ENCODE measurements at regions not wholly inside any gene's neighbourhood (a gene's known extent, or its start where the extent isn't known, plus 50 kb on each side); places are given as distances from the start of the nearest gene placed in this dataset.

- TF ChIP-seq ZNF219 (CRISPR knock-in tag; IDR thresholded peaks at IDR 0.05; ENCODE audit: borderline replicate concordance) (no peak), E2F1 (CRISPR knock-in tag; IDR thresholded peaks at IDR 0.05) (no peak), TEAD1 (CRISPR knock-in tag; IDR thresholded peaks at IDR 0.05) (no peak), CTCF (IDR thresholded peaks at IDR 0.05) (no peak), JAZF1 (CRISPR knock-in tag; IDR thresholded peaks at IDR 0.05) (no peak), ZNF281 (CRISPR knock-in tag; IDR thresholded peaks at IDR 0.05) (no peak), FOXJ3 (CRISPR knock-in tag; IDR thresholded peaks at IDR 0.05; ENCODE audit: borderline replicate concordance) (no peak)
Measured at GRCh38 chr14:94827711-94828447, 58.0 kb upstream of the GSC start (continued).

GRCh38 chr14:94826774-94827173 is 56.9 kb upstream of the GSC start:
- H3K4me1 Mint-ChIP-seq, result no peaks in the 10 kb centered on the region; the same call in 1 of the 2 replicates
- CTCF ChIA-PET, result no interaction called here
- no peak for DNase-seq (ENCODE audit: low spot score)
- no peak overlapping the region for H3K4me3 Mint-ChIP-seq
- TF ChIP-seq JUN (CRISPR knock-in tag; IDR thresholded peaks at IDR 0.05), result no peak
- TF ChIP-seq ZNF281 (CRISPR knock-in tag; IDR thresholded peaks at IDR 0.05), result no peak
- no peak for TF ChIP-seq ETV6 (CRISPR knock-in tag; IDR thresholded peaks at IDR 0.05)
- TF ChIP-seq STAT6 (CRISPR knock-in tag; conservative IDR thresholded peaks at IDR 0.05; ENCODE audit: low read depth), result no peak
- no peak for TF ChIP-seq ZSCAN18 (CRISPR knock-in tag; IDR thresholded peaks at IDR 0.05)
- no peak for TF ChIP-seq MLX (CRISPR knock-in tag; IDR thresholded peaks at IDR 0.05)
- no peak for TF ChIP-seq ATF6 (CRISPR knock-in tag; IDR thresholded peaks at IDR 0.05)
- TF ChIP-seq JAZF1 (CRISPR knock-in tag; IDR thresholded peaks at IDR 0.05), result no peak
- no peak for TF ChIP-seq ZNF416 (CRISPR knock-in tag; IDR thresholded peaks at IDR 0.05)
- peaks cover 6% of the 10 kb centered on the region for H3K27me3 Mint-ChIP-seq (ENCODE audit: low read depth)
- peaks cover 13% of the 10 kb centered on the region for H3K36me3 Mint-ChIP-seq
- H3K9me3 Mint-ChIP-seq, result peaks cover 23% of the 10 kb centered on the region
- POLR2A ChIA-PET, result no interaction called here
- no peak overlapping the region for H3K27ac Mint-ChIP-seq
- ATAC-seq, result no peak

All from WTC11 (cell line).